CD4-positive, alpha-beta memory T cell (primary cell): ENCODE measurements at regions not wholly inside any gene's neighbourhood (a gene's known extent, or its start where the extent isn't known, plus 50 kb on each side); places are given as distances from the start of the nearest gene placed in this dataset.

Experiments
- CTCF ChIA-PET: fragments of 350-600 bp; sonication (Branson Sonifier 250); formaldehyde crosslinking; loops from one replicate; lab custom pipeline; 2021; ENCODE audit warnings: inconsistent platforms; ENCODE audit not compliant: partially characterized antibody; lab: Charles Lee
- POLR2A ChIA-PET: fragments of 350-600 bp; sonication (Branson Sonifier 250); formaldehyde crosslinking; loops from one replicate; lab custom pipeline; 2021; ENCODE audit not compliant: partially characterized antibody; lab: Charles Lee
- DNase-seq, 5 donors: peaks; one replicate each; pipeline versions ENCODE4 v3.0.0 to v3.0.0-alpha.2; 2020 to 2022; ENCODE audit warnings: mixed read lengths in 1 of 5
- H3K27ac ChIP-seq: one replicate; pipeline ENCODE4 v1.7.0; 2013; ENCODE audit warnings: low read depth, low read length
- H3K27me3 ChIP-seq: 2 replicates; pipeline ENCODE4 v1.7.0; 2013; ENCODE audit warnings: mild to moderate bottlenecking, low read length, moderate library complexity; ENCODE audit not compliant: insufficient read depth
- H3K36me3 ChIP-seq: 2 replicates; pipeline ENCODE4 v1.7.0; 2013; ENCODE audit warnings: mild to moderate bottlenecking, low read length, moderate library complexity; ENCODE audit not compliant: insufficient read depth
- H3K4me1 ChIP-seq: 2 replicates; pipeline ENCODE4 v1.7.0; 2013; ENCODE audit warnings: mild to moderate bottlenecking, low read length, moderate library complexity; ENCODE audit not compliant: insufficient read depth
- H3K4me3 ChIP-seq, 2 donors: one replicate each; pipeline ENCODE4 v1.7.0; 2013; ENCODE audit warnings: low read length in 2 of 2, mild to moderate bottlenecking in 1 of 2
- H3K9me3 ChIP-seq, 2 donors: one replicate each; pipeline ENCODE4 v1.7.0; 2013; ENCODE audit warnings: low read length in 2 of 2, control low read depth in 1 of 2; ENCODE audit not compliant: control insufficient read depth in 1 of 2
- H3K27ac Mint-ChIP-seq, 7 donors: one replicate each; pipeline ENCODE4 v1.8.0; 2020 to 2021; ENCODE audit warnings: mixed read lengths in 7 of 7, mild to moderate bottlenecking in 6 of 7, inconsistent platforms in 3 of 7, moderate library complexity in 3 of 7
- H3K27me3 Mint-ChIP-seq, 2 donors: one replicate each; pipeline ENCODE4 v1.8.0; 2020 to 2021; ENCODE audit warnings: mixed read lengths in 2 of 2
- H3K36me3 Mint-ChIP-seq, 2 donors: one replicate each; pipeline ENCODE4 v1.8.0; 2020 to 2021; ENCODE audit warnings: mixed read lengths in 2 of 2, inconsistent platforms in 1 of 2, mild to moderate bottlenecking in 1 of 2
- H3K4me1 Mint-ChIP-seq, 4 donors: one replicate each; pipeline ENCODE4 v1.8.0; 2020 to 2021; ENCODE audit warnings: mixed read lengths in 4 of 4, mild to moderate bottlenecking in 1 of 4
- H3K4me3 Mint-ChIP-seq, 8 donors: one replicate each; pipeline ENCODE4 v1.8.0; 2020 to 2021; ENCODE audit warnings: mixed read lengths in 8 of 8, mild to moderate bottlenecking in 7 of 8, moderate library complexity in 6 of 8, inconsistent platforms in 3 of 8
- H3K9me3 Mint-ChIP-seq, 8 donors: one replicate each; pipeline ENCODE4 v1.8.0; 2020 to 2021; ENCODE audit warnings: mixed read lengths in 8 of 8, mild to moderate bottlenecking in 5 of 8, inconsistent platforms in 3 of 8, moderate library complexity in 1 of 8
- intact Hi-C: fragments of 100-400 bp; cut with micrococcal nuclease; formaldehyde crosslinking; loops from one replicate; pipeline ENCODE4 v1.15.1; 2023

DNA sequence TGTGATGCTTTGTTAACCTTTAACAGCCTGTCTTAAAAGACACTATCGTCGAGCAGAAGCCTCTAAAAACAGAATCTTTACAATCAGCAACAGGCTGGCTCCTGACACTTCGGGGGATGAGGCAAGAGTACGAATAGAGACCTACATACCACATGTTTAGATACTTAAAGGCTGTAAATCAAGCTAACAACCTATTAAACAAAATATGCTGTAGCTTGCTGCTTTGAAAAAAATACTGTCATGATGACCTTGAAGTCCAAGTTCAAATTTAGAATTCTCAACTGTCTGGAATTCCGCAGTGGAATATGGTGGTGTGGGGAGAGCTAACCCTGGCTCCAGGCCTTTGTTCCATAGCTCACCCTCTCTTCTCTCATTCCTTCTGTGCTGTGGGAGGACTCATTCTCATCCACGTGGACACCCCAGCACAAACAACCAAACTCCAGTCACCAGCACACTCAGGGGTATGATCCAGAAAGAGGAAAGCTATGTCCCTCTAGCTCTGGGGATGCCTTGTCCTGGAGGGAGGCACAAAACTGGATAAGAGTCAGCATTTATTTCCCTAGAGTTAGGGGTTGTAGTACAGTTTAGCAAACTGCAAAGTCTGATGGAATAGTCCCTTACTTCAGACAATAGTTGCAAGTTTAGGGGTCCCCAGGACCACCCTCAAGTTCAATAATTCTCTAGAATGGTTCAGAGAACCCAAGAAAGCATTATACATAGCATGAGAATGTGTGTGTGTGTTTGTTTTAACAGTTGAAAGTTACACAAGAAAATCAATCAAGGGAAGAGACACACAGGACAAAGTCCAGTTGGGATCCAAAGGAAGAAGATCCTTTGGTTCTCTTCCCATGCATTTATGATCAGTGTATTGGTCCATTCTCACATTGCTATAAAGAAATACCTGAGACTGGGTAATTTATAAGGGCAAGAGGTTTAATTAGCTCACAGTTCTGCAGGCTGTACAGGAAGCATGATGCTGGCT lies 196.1 kb upstream of the SVIL start:
- ChIA-PET POLR2A (no interaction called here), CTCF (no interaction called here)
- Histone ChIP-seq H3K4me1 (no peaks in the 10 kb centered on the region), H3K4me3 (no peak overlapping the region), H3K27me3 (no peaks in the 10 kb centered on the region), H3K36me3 (no peaks in the 10 kb centered on the region), H3K9me3 (no peaks in the 10 kb centered on the region), H3K27ac (no peak overlapping the region)
- Mint-ChIP-seq H3K4me3 (no peak overlapping the region), H3K9me3 (peaks cover 2 to 17% (median 7%) of the 10 kb centered on the region in 8 donors), H3K4me1 (no peaks in the 10 kb centered on the region), H3K27me3 (peaks cover 5 to 11% of the 10 kb centered on the region in 2 donors), H3K36me3 (no peaks in the 10 kb centered on the region), H3K27ac (peak overlapping the region in 1 of 7 donors; percentile 4)
- intact Hi-C loops, result no loop called here
- DNase-seq, result no peak

DNA sequence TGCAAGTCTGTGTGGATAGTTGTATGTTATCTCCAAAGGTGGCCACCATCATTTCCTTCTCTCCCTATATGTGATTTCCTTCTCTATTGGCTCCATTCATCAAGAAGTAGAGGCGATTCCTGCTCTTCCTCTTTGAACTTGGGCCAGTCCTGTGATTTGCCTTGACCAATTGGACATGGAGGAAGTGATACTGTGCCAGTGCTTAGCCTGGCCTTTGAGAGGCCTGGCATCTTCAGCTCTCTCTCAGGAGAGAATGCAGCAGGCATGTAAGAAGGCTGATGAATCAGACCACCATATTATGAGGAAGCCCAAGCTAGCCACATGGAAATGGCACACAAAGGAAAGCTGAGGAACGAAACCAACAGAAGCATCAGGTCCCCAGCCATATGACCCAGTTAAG lies 195.0 kb upstream of the SVIL start:
- H3K27ac Mint-ChIP-seq, result peak overlapping the region in 1 of 7 donors; percentile 36

DNA sequence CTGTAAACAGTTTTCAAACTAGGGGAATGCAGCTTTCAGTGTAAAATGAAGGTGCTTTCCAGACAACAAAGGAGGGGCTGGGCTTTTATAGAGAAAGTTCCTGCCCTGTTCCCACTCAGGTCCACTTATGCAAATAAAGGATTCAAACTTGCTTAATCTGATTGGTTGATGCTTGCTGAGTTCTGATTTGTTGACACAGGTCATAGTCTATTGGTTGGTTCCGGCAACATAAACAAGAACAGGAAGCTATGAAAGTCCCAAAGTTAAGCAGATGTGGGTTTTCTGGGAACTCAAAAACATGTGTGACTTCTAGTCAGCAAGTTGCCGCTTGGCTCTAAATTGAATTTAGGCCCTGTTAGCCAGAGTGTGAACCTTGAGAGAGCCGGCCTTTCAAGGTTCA lies 194.2 kb upstream of the SVIL start:
- DNase-seq, result no peak
- H3K4me3 Mint-ChIP-seq, result no peak overlapping the region
- CTCF ChIA-PET, result no interaction called here

More for the DNA sequence above, 195.0 kb upstream of the SVIL start:
- H3K27me3 Mint-ChIP-seq, result peaks cover 5 to 9% of the 10 kb centered on the region in 2 donors
- ChIA-PET POLR2A (no interaction called here), CTCF (no interaction called here)
- no peak for DNase-seq
- no peaks in the 10 kb centered on the region for H3K4me1 Mint-ChIP-seq
- H3K9me3 Mint-ChIP-seq, result peaks cover 2 to 17% (median 7%) of the 10 kb centered on the region in 8 donors
- Histone ChIP-seq H3K27ac (no peak overlapping the region), H3K4me1 (no peaks in the 10 kb centered on the region), H3K9me3 (no peaks in the 10 kb centered on the region), H3K36me3 (no peaks in the 10 kb centered on the region), H3K27me3 (no peaks in the 10 kb centered on the region), H3K4me3 (no peak overlapping the region)
- no peak overlapping the region for H3K4me3 Mint-ChIP-seq
- intact Hi-C loops, result no loop called here
- no peaks in the 10 kb centered on the region for H3K36me3 Mint-ChIP-seq

DNA sequence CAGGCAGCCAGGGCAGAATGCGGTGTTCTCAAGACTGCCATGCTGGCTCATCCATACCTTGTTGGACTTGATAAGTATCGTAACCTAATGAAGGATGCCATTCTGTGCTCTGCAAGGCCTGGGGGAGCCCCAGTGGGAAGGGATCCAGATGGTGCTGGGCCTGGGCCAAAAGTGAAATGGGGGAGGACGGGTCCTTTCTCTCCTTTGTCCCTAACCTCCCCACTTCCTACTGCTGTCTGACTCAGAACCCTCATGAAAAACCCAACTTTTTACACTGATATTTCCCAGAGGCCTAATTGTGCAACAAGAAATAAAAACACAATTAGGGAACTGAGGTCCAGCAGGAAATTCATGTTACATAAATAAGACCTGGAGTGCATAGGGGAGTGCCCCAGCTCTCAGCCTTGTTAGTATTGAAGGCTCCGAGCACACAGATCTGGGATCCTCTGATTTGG lies 193.7 kb upstream of the SVIL start:
- POLR2A ChIA-PET, result no interaction called here

More for the DNA sequence above, 194.2 kb upstream of the SVIL start:
- no peaks in the 10 kb centered on the region for H3K4me1 Mint-ChIP-seq
- Histone ChIP-seq H3K4me1 (no peaks in the 10 kb centered on the region), H3K36me3 (no peaks in the 10 kb centered on the region), H3K27ac (no peak overlapping the region), H3K27me3 (no peaks in the 10 kb centered on the region), H3K9me3 (no peaks in the 10 kb centered on the region), H3K4me3 (no peak overlapping the region)
- H3K36me3 Mint-ChIP-seq, result no peaks in the 10 kb centered on the region
- POLR2A ChIA-PET, result no interaction called here
- intact Hi-C loops, result no loop called here
- H3K27ac Mint-ChIP-seq, result no peak overlapping the region
- H3K27me3 Mint-ChIP-seq, result peaks cover 3 to 9% of the 10 kb centered on the region in 2 donors
- peaks cover 2 to 17% (median 7%) of the 10 kb centered on the region in 8 donors for H3K9me3 Mint-ChIP-seq

DNA sequence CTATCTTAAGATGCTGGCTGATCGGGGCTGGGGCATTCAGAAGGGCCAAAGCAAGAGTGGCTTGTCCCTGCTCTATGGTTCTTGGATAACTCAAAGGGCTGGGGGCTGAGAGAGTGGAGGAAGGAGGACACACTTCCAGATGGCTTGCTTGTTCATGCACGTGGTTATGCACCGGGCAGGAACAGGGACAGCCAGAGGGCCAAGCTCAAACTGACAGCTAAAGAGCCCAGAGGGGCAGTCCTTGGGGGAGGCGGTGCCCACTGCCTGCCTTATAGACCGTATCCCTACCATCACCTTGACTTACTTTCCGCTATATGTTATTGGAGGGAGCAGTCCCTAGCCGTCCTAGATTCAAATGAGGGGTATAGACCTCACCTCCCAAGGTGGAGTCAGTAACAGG lies 192.7 kb upstream of the SVIL start:
- H3K27ac Mint-ChIP-seq, result no peak overlapping the region

More for the DNA sequence above, 193.7 kb upstream of the SVIL start:
- intact Hi-C loops, result no loop called here
- Histone ChIP-seq H3K4me3 (no peak overlapping the region), H3K9me3 (no peaks in the 10 kb centered on the region), H3K27ac (no peak overlapping the region), H3K4me1 (no peaks in the 10 kb centered on the region), H3K27me3 (no peaks in the 10 kb centered on the region), H3K36me3 (no peaks in the 10 kb centered on the region)
- Mint-ChIP-seq H3K27me3 (peaks cover 4 to 9% of the 10 kb centered on the region in 2 donors), H3K4me3 (no peak overlapping the region), H3K9me3 (peaks cover 2 to 17% (median 7%) of the 10 kb centered on the region in 8 donors), H3K36me3 (no peaks in the 10 kb centered on the region), H3K27ac (no peak overlapping the region), H3K4me1 (no peaks in the 10 kb centered on the region)
- no peak for DNase-seq
- CTCF ChIA-PET, result no interaction called here

DNA sequence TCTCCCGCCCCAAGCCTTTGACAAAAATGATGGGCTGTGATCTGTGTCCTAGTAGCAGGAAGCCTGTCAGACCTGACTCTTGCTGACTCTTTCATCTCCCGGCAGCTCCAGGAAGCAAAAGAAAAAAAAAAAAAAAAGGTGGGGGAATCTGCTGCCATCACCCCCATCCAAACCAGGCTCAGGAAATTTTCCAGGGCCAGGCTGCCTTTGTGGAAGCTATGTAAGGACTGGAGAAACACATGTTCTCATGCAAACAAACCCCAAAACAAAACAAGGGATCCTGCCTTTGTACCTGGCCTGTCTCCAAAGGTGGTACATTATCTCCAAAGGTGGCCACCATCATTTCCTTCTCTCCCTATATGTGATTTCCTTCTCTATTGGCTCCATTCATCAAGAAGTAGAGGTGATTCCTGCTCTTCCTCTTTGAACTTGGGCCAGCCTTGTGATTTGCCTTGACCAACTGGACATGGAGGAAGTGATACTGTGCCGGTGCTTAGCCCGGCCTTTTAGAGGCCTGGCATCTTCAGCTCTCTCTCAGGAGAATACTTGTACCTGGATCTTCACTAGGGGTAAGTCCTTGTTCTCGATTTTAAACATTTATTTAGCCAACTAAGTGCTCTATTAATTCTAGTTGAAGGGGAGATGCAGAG lies 192.2 kb upstream of the SVIL start:
- Mint-ChIP-seq H3K4me3 (no peak overlapping the region), H3K27ac (peak overlapping the region in 1 of 7 donors; percentile 66), H3K4me1 (no peaks in the 10 kb centered on the region), H3K9me3 (peaks cover 2 to 17% (median 7%) of the 10 kb centered on the region in 8 donors), H3K27me3 (peaks cover 2 to 6% of the 10 kb centered on the region in 2 donors), H3K36me3 (no peaks in the 10 kb centered on the region)
- Histone ChIP-seq H3K27ac (no peak overlapping the region), H3K4me3 (no peak overlapping the region), H3K36me3 (no peaks in the 10 kb centered on the region), H3K9me3 (no peaks in the 10 kb centered on the region), H3K27me3 (no peaks in the 10 kb centered on the region), H3K4me1 (no peaks in the 10 kb centered on the region)
- ChIA-PET CTCF (no interaction called here), POLR2A (no interaction called here)
- DNase-seq, result no peak
- intact Hi-C loops, result no loop called here

More for the DNA sequence above, 192.7 kb upstream of the SVIL start:
- DNase-seq, result no peak
- intact Hi-C loops, result no loop called here
- ChIA-PET CTCF (no interaction called here), POLR2A (no interaction called here)
- H3K4me1 Mint-ChIP-seq, result no peaks in the 10 kb centered on the region
- Histone ChIP-seq H3K4me3 (no peak overlapping the region), H3K27me3 (no peaks in the 10 kb centered on the region), H3K9me3 (no peaks in the 10 kb centered on the region), H3K36me3 (no peaks in the 10 kb centered on the region), H3K4me1 (no peaks in the 10 kb centered on the region), H3K27ac (no peak overlapping the region)
- H3K27me3 Mint-ChIP-seq, result peaks cover 2 to 5% of the 10 kb centered on the region in 2 donors
- H3K9me3 Mint-ChIP-seq, result peaks cover 2 to 17% (median 7%) of the 10 kb centered on the region in 8 donors
- H3K4me3 Mint-ChIP-seq, result no peak overlapping the region
- no peaks in the 10 kb centered on the region for H3K36me3 Mint-ChIP-seq

DNA sequence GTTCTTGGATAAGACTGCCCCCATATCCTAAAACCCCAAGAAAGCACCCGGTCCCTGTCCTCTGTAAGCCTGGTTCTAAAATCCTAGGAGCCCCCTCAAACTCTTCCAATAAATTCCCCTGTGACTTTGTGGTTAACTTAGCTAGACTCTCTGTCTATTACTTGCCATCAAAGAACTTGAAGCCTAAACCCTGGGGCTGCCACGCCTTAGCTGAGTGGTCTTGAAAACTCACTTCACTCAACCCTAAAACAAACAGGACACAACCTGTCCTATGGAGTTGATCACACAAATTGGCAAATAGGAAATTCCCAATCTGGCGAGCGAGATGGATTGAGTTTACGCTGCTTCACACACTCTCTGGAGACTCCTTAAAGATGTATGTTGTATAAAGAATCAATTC lies 191.4 kb upstream of the SVIL start:
- DNase-seq, result no peak
- H3K4me3 ChIP-seq, result no peak overlapping the region
- no peaks in the 10 kb centered on the region for H3K9me3 ChIP-seq
- no peaks in the 10 kb centered on the region for H3K36me3 ChIP-seq
- intact Hi-C loops, result no loop called here
- Mint-ChIP-seq H3K9me3 (peaks cover 2 to 16% (median 5%) of the 10 kb centered on the region in 8 donors), H3K4me3 (no peak overlapping the region), H3K27me3 (peaks cover 2 to 7% of the 10 kb centered on the region in 2 donors), H3K4me1 (no peaks in the 10 kb centered on the region), H3K36me3 (no peaks in the 10 kb centered on the region), H3K27ac (no peak overlapping the region)
- no peak overlapping the region for H3K27ac ChIP-seq
- CTCF ChIA-PET, result no interaction called here
- no peaks in the 10 kb centered on the region for H3K4me1 ChIP-seq
- H3K27me3 ChIP-seq, result no peaks in the 10 kb centered on the region
- POLR2A ChIA-PET, result no interaction called here
